ENCODE measurements at regions not wholly inside any gene's neighbourhood (a gene's known extent, or its start where the extent isn't known, plus 50 kb on each side); places are given as distances from the start of the nearest gene placed in this dataset.

GRCh38 chr13:83009987-83010386 is 872.3 kb downstream of the SLITRK1 start:
- Histone ChIP-seq H3K4me3 (ENCODE audit: low read depth, low read length) (no peak overlapping the region), H3K27ac (ENCODE audit: extremely low read depth, low read depth, low read length) (no peak overlapping the region), H3K4me1 (ENCODE audit: control insufficient read depth, insufficient read depth, low read length) (no peaks in the 10 kb centered on the region), H3K9me3 (ENCODE audit: control insufficient read depth, insufficient read depth, low read depth, low read length) (no peaks in the 10 kb centered on the region), H3K36me3 (ENCODE audit: control insufficient read depth in 2 of 2, insufficient read depth in 1 of 2, low read length in 2 of 2) (no peaks in the 10 kb centered on the region)
- CTCF ChIA-PET = no interaction called here
- TF ChIP-seq ZNF645 (tag by site-specific recombination; IDR thresholded peaks at IDR 0.05) (no peak), ZNF521 (tag by site-specific recombination; IDR thresholded peaks at IDR 0.05) (no peak), ZNF433 (tag by site-specific recombination; IDR thresholded peaks at IDR 0.05; ENCODE audit: low read depth) (no peak)
- TF ChIP-seq, protein P1, sequence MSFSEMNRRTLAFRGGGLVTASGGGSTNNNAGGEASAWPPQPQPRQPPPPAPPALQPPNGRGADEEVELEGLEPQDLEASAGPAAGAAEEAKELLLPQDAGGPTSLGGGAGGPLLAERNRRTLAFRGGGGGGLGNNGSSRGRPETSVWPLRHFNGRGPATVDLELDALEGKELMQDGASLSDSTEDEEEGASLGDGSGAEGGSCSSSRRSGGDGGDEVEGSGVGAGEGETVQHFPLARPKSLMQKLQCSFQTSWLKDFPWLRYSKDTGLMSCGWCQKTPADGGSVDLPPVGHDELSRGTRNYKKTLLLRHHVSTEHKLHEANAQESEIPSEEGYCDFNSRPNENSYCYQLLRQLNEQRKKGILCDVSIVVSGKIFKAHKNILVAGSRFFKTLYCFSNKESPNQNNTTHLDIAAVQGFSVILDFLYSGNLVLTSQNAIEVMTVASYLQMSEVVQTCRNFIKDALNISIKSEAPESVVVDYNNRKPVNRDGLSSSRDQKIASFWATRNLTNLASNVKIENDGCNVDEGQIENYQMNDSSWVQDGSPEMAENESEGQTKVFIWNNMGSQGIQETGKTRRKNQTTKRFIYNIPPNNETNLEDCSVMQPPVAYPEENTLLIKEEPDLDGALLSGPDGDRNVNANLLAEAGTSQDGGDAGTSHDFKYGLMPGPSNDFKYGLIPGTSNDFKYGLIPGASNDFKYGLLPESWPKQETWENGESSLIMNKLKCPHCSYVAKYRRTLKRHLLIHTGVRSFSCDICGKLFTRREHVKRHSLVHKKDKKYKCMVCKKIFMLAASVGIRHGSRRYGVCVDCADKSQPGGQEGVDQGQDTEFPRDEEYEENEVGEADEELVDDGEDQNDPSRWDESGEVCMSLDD (tag by site-specific recombination; IDR thresholded peaks at IDR 0.05) = no peak
- POLR2A ChIA-PET = no interaction called here

DNA sequence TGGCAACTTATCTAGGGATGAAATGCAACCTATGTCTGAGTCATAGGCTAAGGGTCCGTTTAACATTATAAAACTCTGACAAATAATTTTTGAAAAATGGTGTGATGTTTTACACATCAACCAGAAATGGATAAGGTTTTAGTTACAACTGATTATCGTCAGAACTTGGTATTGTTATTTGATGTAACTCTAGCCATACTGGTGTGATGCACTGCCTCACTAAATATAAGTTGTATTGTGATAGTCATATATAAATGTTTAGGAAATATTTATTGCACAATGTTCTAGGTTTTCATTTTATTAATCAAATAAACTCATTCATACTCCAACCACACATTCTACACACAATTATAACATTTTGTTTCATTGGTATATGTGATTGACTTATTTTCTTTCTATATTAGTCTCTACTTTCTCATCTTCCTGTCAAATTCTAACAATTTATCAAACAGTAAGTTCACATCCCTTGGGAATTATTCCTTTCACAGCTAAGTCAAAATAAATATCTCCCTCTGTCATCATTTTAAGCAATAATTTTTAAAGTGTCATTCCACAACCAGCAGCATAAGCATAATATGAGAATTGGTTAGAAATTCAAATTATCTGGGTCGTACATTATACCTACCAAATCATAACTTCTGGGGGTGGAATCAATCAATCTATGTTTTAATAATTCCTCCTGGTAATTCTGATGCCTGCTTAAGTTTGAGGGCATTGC is 873.9 kb downstream of the SLITRK1 start:
- Histone ChIP-seq H3K4me1 (ENCODE audit: control insufficient read depth, insufficient read depth, low read length) (no peaks in the 10 kb centered on the region), H3K4me3 (ENCODE audit: low read depth, low read length) (no peak overlapping the region), H3K9me3 (ENCODE audit: control insufficient read depth, insufficient read depth, low read depth, low read length) (no peaks in the 10 kb centered on the region), H3K27ac (ENCODE audit: extremely low read depth, low read depth, low read length) (no peak overlapping the region), H3K36me3 (ENCODE audit: control insufficient read depth in 2 of 2, insufficient read depth in 1 of 2, low read length in 2 of 2) (no peaks in the 10 kb centered on the region)
- ChIA-PET POLR2A (no interaction called here), CTCF (no interaction called here)
- TF ChIP-seq ZNF362 (tag by site-specific recombination; IDR thresholded peaks at IDR 0.05) (no peak), ZNF311 (tag by site-specific recombination; IDR thresholded peaks at IDR 0.05; ENCODE audit: borderline replicate concordance) (no peak), ZNF560 (tag by site-specific recombination; IDR thresholded peaks at IDR 0.05; ENCODE audit: borderline replicate concordance) (no peak), SP7 (tag by site-specific recombination; IDR thresholded peaks at IDR 0.05) (no peak), ZNF645 (tag by site-specific recombination; IDR thresholded peaks at IDR 0.05) (no peak), ZNF677 (tag by site-specific recombination; IDR thresholded peaks at IDR 0.05) (no peak), ZNF202 (tag by site-specific recombination; IDR thresholded peaks at IDR 0.05; ENCODE audit: borderline replicate concordance) (no peak), GFI1B (tag by site-specific recombination; IDR thresholded peaks at IDR 0.05) (no peak), ZNF692 (tag by site-specific recombination; IDR thresholded peaks at IDR 0.05) (no peak), ZNF140 (tag by site-specific recombination; IDR thresholded peaks at IDR 0.05) (no peak)
- TF ChIP-seq, protein P2, sequence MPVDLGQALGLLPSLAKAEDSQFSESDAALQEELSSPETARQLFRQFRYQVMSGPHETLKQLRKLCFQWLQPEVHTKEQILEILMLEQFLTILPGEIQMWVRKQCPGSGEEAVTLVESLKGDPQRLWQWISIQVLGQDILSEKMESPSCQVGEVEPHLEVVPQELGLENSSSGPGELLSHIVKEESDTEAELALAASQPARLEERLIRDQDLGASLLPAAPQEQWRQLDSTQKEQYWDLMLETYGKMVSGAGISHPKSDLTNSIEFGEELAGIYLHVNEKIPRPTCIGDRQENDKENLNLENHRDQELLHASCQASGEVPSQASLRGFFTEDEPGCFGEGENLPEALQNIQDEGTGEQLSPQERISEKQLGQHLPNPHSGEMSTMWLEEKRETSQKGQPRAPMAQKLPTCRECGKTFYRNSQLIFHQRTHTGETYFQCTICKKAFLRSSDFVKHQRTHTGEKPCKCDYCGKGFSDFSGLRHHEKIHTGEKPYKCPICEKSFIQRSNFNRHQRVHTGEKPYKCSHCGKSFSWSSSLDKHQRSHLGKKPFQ (tag by site-specific recombination; IDR thresholded peaks at IDR 0.05) = no peak
